ENCODE measurements at regions not wholly inside any gene's neighbourhood (a gene's known extent, or its start where the extent isn't known, plus 50 kb on each side); places are given as distances from the start of the nearest gene placed in this dataset.
"Not testable (repeated sequence)": the region's sequence is repeated elsewhere in the genome, so short reads cannot be mapped to it uniquely, and the experiment has no call there.

DNA sequence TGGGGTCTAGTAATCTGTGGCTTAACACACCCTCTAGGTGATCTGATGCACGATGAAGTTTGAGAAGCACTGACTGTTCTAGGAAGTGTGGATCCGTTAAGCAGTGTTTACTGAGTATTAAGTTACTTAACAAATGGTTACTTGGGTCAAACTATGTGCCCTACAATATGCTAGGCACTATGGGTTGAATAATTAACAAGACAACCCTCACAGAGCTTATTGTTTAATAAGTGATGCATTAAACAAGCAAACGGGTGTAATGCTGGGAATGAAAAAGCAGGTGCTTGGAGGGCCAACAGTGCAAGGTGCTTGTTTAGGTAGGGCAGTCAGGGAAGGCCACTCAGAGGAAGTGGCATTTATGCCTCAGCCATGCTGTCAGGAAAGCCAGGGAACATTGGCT, 378.0 kb upstream of the PODXL start:
- H3K9me3 ChIP-seq = no peaks in the 10 kb centered on the region
- intact Hi-C loops (cut with DNase I) = no loop called here
- TF ChIP-seq, protein P1, sequence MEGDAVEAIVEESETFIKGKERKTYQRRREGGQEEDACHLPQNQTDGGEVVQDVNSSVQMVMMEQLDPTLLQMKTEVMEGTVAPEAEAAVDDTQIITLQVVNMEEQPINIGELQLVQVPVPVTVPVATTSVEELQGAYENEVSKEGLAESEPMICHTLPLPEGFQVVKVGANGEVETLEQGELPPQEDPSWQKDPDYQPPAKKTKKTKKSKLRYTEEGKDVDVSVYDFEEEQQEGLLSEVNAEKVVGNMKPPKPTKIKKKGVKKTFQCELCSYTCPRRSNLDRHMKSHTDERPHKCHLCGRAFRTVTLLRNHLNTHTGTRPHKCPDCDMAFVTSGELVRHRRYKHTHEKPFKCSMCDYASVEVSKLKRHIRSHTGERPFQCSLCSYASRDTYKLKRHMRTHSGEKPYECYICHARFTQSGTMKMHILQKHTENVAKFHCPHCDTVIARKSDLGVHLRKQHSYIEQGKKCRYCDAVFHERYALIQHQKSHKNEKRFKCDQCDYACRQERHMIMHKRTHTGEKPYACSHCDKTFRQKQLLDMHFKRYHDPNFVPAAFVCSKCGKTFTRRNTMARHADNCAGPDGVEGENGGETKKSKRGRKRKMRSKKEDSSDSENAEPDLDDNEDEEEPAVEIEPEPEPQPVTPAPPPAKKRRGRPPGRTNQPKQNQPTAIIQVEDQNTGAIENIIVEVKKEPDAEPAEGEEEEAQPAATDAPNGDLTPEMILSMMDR (IDR thresholded peaks at IDR 0.05) = no peak
- no peaks in the 10 kb centered on the region for H3K27me3 ChIP-seq
- no peak overlapping the region for H3K27ac ChIP-seq
- no peaks in the 10 kb centered on the region for H3K36me3 ChIP-seq
- ATAC-seq (no peak), DNase-seq (no peak)
- no peak overlapping the region for H3K4me3 ChIP-seq
- no peaks in the 10 kb centered on the region for H3K4me1 ChIP-seq

DNA sequence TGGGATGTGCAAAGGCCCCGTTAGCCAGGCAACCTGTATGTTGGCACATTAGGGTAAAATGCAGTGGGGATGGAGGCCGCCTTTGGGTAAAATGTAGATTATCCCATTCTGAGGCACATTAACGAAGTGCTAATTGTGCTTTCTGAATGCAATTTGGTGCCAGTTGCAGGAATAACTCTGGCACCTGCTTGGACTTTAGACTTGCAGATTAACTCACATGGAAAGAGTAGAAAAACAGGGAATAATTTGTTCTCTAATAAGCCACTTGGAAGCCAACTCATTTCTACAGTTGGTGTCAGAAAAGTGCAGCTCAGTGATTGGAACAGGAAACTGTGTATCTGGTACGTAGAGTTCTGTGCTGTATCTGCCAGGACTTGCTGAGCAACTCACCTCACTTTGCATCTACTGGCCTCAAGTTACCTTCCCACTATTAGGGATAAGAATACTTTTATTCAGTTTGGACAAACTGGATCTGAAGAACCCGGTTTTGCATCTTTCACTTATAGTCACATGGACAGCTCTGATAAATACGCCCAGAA, 377.4 kb upstream of the PODXL start:
- intact Hi-C loops (cut with DNase I) = no loop called here
- no peaks in the 10 kb centered on the region for H3K36me3 ChIP-seq
- no peak for DNase-seq

DNA sequence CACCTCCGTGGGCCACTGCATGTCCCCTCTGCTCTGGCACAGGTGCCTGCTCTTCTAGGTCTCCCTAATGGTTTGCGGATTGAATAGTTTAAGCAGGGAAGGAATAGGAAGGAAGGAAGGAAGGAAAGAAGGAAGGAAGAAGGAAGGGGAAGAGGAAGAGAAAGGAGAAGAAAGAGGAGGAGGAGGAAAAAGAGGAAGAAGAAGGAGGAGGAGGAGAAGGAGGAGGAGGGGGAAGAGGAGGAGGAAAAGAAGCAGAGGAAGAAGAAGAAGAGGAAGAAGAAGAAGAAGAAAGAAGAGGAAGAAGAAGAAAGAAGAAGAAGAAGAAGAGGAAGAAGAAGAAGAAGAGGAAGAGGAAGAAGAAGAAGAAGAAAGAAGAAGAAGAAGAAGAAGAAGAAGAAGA, 376.8 kb upstream of the PODXL start:
- intact Hi-C loops (cut with DNase I); H3K36me3 ChIP-seq; H3K4me3 ChIP-seq; H3K4me1 ChIP-seq; H3K9me3 ChIP-seq; H3K27me3 ChIP-seq; H3K27ac ChIP-seq; ATAC-seq; DNase-seq: not testable (repeated sequence)

More for the DNA sequence above, 377.4 kb upstream of the PODXL start:
- Histone ChIP-seq H3K27ac (no peak overlapping the region), H3K9me3 (no peaks in the 10 kb centered on the region), H3K27me3 (no peaks in the 10 kb centered on the region), H3K4me1 (no peaks in the 10 kb centered on the region), H3K4me3 (no peak overlapping the region)
- no peak for ATAC-seq
- TF ChIP-seq, protein P1 (IDR thresholded peaks at IDR 0.05) = no peak

DNA sequence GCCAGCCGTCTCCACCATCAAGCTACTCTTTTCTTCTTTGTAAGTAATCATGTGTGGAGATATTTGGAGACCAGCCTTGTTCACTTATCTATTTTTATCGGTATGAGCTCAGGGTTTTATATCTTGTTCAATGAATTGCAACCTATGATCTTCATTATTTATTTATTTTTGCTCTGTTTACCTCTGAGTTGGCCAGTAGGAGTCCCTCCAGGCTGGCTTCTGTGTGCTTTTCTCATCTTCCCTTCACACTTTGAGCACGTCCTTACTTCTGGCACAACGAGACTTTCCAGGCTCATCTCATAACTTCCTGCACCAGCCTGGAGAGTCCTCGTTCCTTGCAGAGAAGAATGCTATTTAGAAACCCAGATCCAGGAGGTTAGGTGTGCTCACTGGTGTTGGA, 375.8 kb upstream of the PODXL start:
- intact Hi-C loops (cut with DNase I) = no loop called here
- H3K27ac ChIP-seq = no peak overlapping the region
- H3K36me3 ChIP-seq = no peaks in the 10 kb centered on the region
- H3K4me1 ChIP-seq = no peaks in the 10 kb centered on the region
- DNase-seq (no peak), ATAC-seq (no peak)
- no peaks in the 10 kb centered on the region for H3K9me3 ChIP-seq
- TF ChIP-seq, protein P1 (IDR thresholded peaks at IDR 0.05) = no peak
- H3K27me3 ChIP-seq = peaks cover 3% of the 10 kb centered on the region
- no peak overlapping the region for H3K4me3 ChIP-seq

DNA sequence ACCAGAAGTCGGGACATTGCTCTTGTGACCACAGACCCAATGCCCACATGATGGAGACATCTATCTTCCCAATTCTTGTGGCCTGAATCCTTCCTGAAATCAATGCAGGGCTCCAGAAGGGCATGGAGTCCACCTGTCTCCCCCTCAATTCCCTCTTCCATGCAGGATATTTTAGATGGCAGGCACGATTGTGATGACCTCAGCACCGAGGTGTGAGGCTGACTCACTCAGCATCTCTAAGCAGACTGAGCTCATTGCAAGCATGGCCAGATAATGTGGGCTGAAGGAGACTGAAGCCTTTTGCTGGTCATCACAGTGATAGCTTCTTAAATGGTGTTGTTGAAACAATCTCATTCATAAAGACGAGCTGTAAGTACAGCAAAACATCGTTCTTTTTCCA, 374.9 kb upstream of the PODXL start:
- intact Hi-C loops (cut with DNase I) = no loop called here
- no peaks in the 10 kb centered on the region for H3K4me1 ChIP-seq
- no peaks in the 10 kb centered on the region for H3K9me3 ChIP-seq
- DNase-seq (no peak), ATAC-seq (no peak)
- no peaks in the 10 kb centered on the region for H3K36me3 ChIP-seq
- H3K27ac ChIP-seq = no peak overlapping the region
- H3K27me3 ChIP-seq = peaks cover 3% of the 10 kb centered on the region
- H3K4me3 ChIP-seq = no peak overlapping the region
- TF ChIP-seq, protein P1 (IDR thresholded peaks at IDR 0.05) = no peak

DNA sequence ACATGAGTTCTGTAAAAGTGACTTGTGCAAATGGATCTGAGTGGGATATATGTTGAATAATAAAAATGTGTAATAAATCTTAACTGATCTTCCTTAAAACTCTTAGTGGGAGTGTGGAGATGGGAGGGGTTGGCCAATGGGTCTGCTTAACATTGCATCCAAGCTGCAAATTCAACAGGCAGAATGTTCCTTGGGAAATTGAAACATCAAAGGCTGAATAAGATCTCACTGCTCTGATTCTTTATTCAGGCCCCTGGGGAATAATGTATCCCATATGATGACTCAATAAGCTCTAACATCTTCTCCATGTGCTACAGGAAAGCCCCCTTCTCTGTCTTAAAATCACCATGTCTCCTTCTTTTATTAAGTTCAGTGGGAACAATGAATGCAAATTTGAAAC, 373.2 kb upstream of the PODXL start:
- Histone ChIP-seq H3K27me3 (peaks cover 3% of the 10 kb centered on the region), H3K27ac (no peak overlapping the region), H3K9me3 (no peaks in the 10 kb centered on the region), H3K4me3 (no peak overlapping the region), H3K36me3 (no peaks in the 10 kb centered on the region), H3K4me1 (no peaks in the 10 kb centered on the region)
- intact Hi-C loops (cut with DNase I) = no loop called here
- ATAC-seq = no peak
- TF ChIP-seq, protein P1 (IDR thresholded peaks at IDR 0.05) = no peak
- no peak for DNase-seq
